Upper lobe of left lung (tissue), 4 donors: ENCODE measurements at regions not wholly inside any gene's neighbourhood (a gene's known extent, or its start where the extent isn't known, plus 50 kb on each side); places are given as distances from the start of the nearest gene placed in this dataset.

Experiments
- POLR2A ChIP-seq, 4 donors: fragments of 450-650 bp; IDR thresholded peaks; one replicate each; pipeline ENCODE4 v1.5.1; 2016 to 2017; ENCODE audit warnings: antibody characterized with exemption in 4 of 4, mild to moderate bottlenecking in 2 of 4
- POLR2AphosphoS5 ChIP-seq, 2 donors: sonication (generic); formaldehyde crosslinking; IDR thresholded peaks; one replicate each; pipeline ENCODE4 v1.5.1; 2017; ENCODE audit warnings: antibody characterized with exemption in 2 of 2
- TF ChIP-seq, protein P1 (sequence below), 6 experiments: fragments of 450-650 bp in 4 of 6; fragments of 200-600 bp in 2 of 6; sonication (generic) in 2 of 6; IDR thresholded peaks; one replicate each; pipeline ENCODE4 v1.5.1; 2016 to 2019; ENCODE audit warnings: antibody characterized with exemption in 6 of 6

DNA sequence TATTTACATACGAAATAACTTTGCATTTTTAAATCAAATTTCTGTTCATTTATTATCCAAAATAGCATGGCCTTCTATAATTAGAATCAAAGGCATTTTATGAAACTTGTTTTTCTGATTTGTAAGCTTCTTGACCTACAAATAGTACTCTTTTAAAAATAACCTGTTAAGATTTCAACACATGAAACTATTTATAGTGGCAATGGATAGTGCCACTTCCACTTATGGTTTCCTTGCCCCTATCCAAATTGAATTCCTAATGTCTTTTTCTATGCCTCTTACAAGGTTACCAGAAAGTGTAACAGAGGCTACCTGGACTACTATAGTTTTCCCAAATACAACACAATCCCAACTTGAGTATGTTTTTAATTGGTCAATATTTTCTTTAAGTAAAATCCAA, 263.5 kb downstream of the SEMA3D start:
- TF ChIP-seq, protein P1, sequence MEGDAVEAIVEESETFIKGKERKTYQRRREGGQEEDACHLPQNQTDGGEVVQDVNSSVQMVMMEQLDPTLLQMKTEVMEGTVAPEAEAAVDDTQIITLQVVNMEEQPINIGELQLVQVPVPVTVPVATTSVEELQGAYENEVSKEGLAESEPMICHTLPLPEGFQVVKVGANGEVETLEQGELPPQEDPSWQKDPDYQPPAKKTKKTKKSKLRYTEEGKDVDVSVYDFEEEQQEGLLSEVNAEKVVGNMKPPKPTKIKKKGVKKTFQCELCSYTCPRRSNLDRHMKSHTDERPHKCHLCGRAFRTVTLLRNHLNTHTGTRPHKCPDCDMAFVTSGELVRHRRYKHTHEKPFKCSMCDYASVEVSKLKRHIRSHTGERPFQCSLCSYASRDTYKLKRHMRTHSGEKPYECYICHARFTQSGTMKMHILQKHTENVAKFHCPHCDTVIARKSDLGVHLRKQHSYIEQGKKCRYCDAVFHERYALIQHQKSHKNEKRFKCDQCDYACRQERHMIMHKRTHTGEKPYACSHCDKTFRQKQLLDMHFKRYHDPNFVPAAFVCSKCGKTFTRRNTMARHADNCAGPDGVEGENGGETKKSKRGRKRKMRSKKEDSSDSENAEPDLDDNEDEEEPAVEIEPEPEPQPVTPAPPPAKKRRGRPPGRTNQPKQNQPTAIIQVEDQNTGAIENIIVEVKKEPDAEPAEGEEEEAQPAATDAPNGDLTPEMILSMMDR (IDR thresholded peaks at IDR 0.05): no peak
- no peak for TF ChIP-seq POLR2A (IDR thresholded peaks at IDR 0.05)
- no peak for TF ChIP-seq POLR2AphosphoS5 (IDR thresholded peaks at IDR 0.05)
